IPS DF 6.9 (cell line): ENCODE measurements at regions not wholly inside any gene's neighbourhood (a gene's known extent, or its start where the extent isn't known, plus 50 kb on each side); places are given as distances from the start of the nearest gene placed in this dataset.

Experiments
- DNase-seq: peaks from one replicate; pipeline ENCODE4 v3.0.0-alpha.2; 2013; ENCODE audit warnings: low read depth, low spot score
- H3K27ac ChIP-seq: one replicate; pipeline ENCODE4 v1.5.1; 2013; ENCODE audit warnings: low read length, control low read depth
- H3K27me3 ChIP-seq: 2 replicates; pipeline ENCODE4 v1.6.1; 2013; ENCODE audit warnings: mild to moderate bottlenecking, low read length; ENCODE audit not compliant: control insufficient read depth, insufficient read depth
- H3K36me3 ChIP-seq: 2 replicates; pipeline ENCODE4 v1.6.1; 2013; ENCODE audit warnings: low read length; ENCODE audit not compliant: control insufficient read depth, insufficient read depth
- H3K4me1 ChIP-seq: 2 replicates; pipeline ENCODE4 v1.6.1; 2013; ENCODE audit warnings: low read length; ENCODE audit not compliant: control insufficient read depth, insufficient read depth
- H3K4me3 ChIP-seq: 2 replicates; pipeline ENCODE4 v1.5.1; 2013; ENCODE audit warnings: mild to moderate bottlenecking, low read length
- H3K9me3 ChIP-seq: 2 replicates; pipeline ENCODE4 v1.6.1; 2013; ENCODE audit warnings: low read length, inconsistent platforms; ENCODE audit not compliant: control insufficient read depth, insufficient read depth
- WGBS: extraction: QIAGEN DNeasy Blood & Tissue Kit; methylation state at CpG from one replicate; pipeline ENCODE4 v1.1.7; 2013; ENCODE audit warnings: mixed read lengths, missing lambda C conversion rate; ENCODE audit not compliant: insufficient read length, insufficient coverage; 5-methylcytosine and 5-hydroxymethylcytosine counted together

DNA sequence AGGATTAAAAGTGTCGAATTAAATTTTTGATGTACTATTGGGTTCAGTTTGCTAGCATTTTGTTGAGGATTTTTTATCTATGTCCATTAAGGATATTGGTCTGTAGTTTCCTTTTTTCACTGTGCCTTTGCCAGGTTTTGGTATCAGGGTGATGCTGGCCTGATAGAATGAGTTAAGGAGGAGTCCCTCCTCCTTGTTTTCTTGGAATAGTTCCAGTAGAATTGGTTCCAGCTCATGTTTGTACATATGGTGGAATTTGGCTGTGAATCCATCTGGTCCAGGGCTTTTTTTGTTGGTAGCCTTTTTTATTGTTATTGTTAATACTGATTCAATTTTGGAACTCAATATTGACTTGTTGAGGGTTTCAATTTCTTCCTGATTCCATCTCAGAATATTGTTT lies 141.8 kb downstream of the SIM1 start:
- Histone ChIP-seq H3K4me1 (no peaks in the 10 kb centered on the region), H3K36me3 (no peaks in the 10 kb centered on the region), H3K27me3 (no peaks in the 10 kb centered on the region), H3K27ac (no peak overlapping the region), H3K4me3 (no peak overlapping the region), H3K9me3 (no peaks in the 10 kb centered on the region)
- no peak for DNase-seq
- WGBS, result no CpG with 5 or more reads among the region's 1 CpG

DNA sequence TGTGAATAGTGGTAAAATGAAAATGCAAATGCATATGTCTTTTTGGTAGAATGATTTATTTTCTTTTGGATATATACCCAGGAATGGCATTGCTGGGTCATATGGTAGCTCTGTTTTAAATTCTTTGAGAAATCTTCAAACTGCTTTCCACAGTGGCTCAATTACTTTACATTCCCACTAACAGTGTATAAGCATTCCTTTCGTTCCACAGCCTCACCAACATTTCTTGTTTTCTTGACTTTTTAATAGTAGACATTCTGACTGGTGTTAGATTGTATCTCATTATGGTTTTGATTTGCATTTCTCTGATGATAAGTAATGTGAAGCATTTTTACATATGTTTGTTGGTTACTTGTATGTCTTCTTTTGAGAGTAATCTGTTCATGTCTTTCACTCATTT lies 144.0 kb downstream of the SIM1 start:
- no peak for DNase-seq
- no peaks in the 10 kb centered on the region for H3K4me1 ChIP-seq
- no peaks in the 10 kb centered on the region for H3K9me3 ChIP-seq
- no peak overlapping the region for H3K27ac ChIP-seq
- WGBS, result no CpG with 5 or more reads among the region's 1 CpG
- no peak overlapping the region for H3K4me3 ChIP-seq
- no peaks in the 10 kb centered on the region for H3K27me3 ChIP-seq
- no peaks in the 10 kb centered on the region for H3K36me3 ChIP-seq

DNA sequence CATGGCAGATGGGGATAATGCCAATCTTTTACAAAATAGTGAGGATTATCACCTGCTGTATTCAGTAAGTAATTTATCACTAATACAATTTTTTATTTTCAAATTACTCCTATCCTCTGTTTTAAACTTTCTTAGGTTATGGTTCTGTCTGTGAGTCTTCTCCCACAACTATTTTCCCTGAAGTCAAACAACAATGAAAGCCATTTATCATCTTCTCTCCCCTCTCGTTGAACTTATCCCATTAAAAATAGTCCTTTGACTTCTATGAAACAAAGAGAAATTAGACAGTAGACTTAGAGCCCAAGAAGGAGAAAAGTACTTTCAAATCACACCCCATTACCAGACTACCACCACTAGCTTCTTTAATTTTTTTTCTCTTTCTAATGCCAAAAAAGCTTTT lies 147.7 kb downstream of the SIM1 start:
- no peaks in the 10 kb centered on the region for H3K36me3 ChIP-seq
- no peaks in the 10 kb centered on the region for H3K4me1 ChIP-seq

GRCh38 chr6:100314186-100314585 lies 150.5 kb downstream of the SIM1 start:
- H3K9me3 ChIP-seq, result no peaks in the 10 kb centered on the region
- H3K4me3 ChIP-seq, result no peak overlapping the region
- no peaks in the 10 kb centered on the region for H3K36me3 ChIP-seq
- no peak for DNase-seq
- no peak overlapping the region for H3K27ac ChIP-seq
- H3K27me3 ChIP-seq, result no peaks in the 10 kb centered on the region
- no peaks in the 10 kb centered on the region for H3K4me1 ChIP-seq

More for the DNA sequence above, 147.7 kb downstream of the SIM1 start:
- DNase-seq, result no peak
- no CpG with 5 or more reads among the region's 1 CpG for WGBS
- Histone ChIP-seq H3K27ac (no peak overlapping the region), H3K9me3 (no peaks in the 10 kb centered on the region), H3K27me3 (no peaks in the 10 kb centered on the region), H3K4me3 (no peak overlapping the region)

DNA sequence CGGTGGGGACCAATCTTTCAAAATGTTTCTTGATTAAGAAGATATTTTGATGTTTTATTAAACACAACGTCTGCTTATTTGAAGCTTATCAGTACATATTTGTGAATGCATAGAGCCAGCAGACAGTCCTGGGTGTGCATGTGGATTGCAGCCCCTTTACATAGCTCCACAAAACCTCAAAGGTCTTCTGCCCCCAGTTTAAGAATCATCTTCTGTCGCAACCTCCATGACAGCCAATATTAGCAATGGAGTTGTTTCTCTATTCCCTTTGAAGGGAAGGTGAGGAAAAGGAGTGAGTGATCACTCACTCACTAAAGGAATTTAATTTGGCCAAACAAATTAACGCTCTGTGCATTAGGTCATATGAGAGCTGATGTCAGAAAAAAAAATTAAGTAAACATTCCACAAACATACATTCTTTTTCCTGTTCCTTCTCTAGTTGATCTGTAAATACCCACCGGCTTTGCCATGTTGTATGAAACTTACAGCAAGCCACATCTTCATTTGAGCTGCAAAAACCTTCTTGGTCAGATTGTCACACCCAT lies 152.9 kb downstream of the SIM1 start:
- Histone ChIP-seq H3K36me3 (no peaks in the 10 kb centered on the region), H3K9me3 (no peaks in the 10 kb centered on the region), H3K4me1 (no peaks in the 10 kb centered on the region), H3K4me3 (no peak overlapping the region), H3K27me3 (no peaks in the 10 kb centered on the region), H3K27ac (no peak overlapping the region)
- WGBS, result no CpG with 5 or more reads among the region's 5 CpGs
- DNase-seq, result no peak

GRCh38 chr6:100309174-100309573 lies 155.5 kb downstream of the SIM1 start:
- Histone ChIP-seq H3K4me3 (no peak overlapping the region), H3K9me3 (no peaks in the 10 kb centered on the region), H3K27me3 (no peaks in the 10 kb centered on the region), H3K27ac (no peak overlapping the region), H3K4me1 (peaks cover 3% of the 10 kb centered on the region; the same call in 1 of the 2 replicates), H3K36me3 (no peaks in the 10 kb centered on the region)
- no peak for DNase-seq
- WGBS, result no CpG with 5 or more reads among the region's 3 CpGs

GRCh38 chr6:100307561-100307960 lies 157.2 kb downstream of the SIM1 start:
- no peaks in the 10 kb centered on the region for H3K27me3 ChIP-seq
- DNase-seq, result no peak
- H3K36me3 ChIP-seq, result no peaks in the 10 kb centered on the region
- no CpG with 5 or more reads among the region's 1 CpG for WGBS
- peaks cover 3% of the 10 kb centered on the region; the same call in 1 of the 2 replicates for H3K4me1 ChIP-seq
- no peak overlapping the region for H3K4me3 ChIP-seq
- H3K27ac ChIP-seq, result no peak overlapping the region
- no peaks in the 10 kb centered on the region for H3K9me3 ChIP-seq

DNA sequence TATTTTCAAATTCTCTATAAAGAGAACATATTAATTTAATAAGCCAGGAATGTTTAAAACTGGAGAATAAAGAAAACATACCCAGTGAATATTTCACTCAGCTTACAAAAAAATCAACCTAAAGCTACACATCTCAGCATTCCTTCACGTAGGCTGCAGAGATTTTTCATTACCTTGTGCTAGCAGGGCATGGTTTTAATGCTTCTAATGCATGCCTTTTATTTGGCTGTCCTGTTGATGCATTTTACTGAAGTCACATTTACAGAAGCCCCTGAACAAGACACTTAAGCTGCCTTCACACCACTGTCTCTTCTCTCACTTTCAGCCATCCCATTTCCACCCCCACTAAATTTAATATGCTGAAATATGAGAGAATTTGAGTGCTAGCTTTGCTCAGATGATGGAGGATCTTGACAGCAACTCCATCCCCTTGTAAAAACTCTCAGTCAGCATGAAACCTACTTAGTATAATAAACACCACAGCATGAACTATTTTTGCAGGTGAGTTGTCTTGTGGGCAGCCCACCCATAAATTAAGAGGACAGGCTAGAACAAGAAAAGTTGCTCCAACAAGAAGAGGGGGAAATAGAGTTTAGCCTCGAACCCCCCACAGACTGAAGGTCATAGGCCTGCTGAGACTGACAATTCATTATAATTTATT lies 159.4 kb downstream of the SIM1 start:
- Histone ChIP-seq H3K36me3 (no peaks in the 10 kb centered on the region), H3K4me3 (no peak overlapping the region), H3K27me3 (no peaks in the 10 kb centered on the region), H3K27ac (no peak overlapping the region), H3K9me3 (no peaks in the 10 kb centered on the region), H3K4me1 (peaks cover 3% of the 10 kb centered on the region; the same call in 1 of the 2 replicates)
- no peak for DNase-seq
- WGBS, result no CpG with 5 or more reads among the region's 2 CpGs

DNA sequence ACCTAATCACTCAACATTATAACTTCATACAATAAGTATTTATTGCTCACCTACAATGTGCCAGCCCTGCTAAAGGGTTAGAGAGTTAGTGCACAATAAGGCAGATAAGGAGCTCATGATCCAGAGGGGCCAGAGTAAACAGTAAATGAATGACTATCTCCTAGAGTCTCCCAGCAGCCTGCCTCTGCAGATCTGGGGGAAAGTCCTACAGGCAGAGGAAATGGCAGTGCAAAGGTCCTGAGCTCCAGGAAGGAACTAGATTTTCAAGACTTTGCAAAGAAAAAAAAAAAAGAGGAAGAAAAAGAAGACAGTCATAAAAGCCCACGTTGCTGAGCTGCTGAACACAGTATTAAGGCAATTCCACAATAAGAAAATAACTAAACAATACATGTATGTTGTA lies 160.1 kb downstream of the SIM1 start:
- Histone ChIP-seq H3K4me1 (peaks cover 3% of the 10 kb centered on the region; the same call in 1 of the 2 replicates), H3K9me3 (no peaks in the 10 kb centered on the region), H3K27ac (no peak overlapping the region), H3K27me3 (no peaks in the 10 kb centered on the region), H3K36me3 (no peaks in the 10 kb centered on the region), H3K4me3 (no peak overlapping the region)
- no CpG with 5 or more reads among the region's 1 CpG for WGBS
- no peak for DNase-seq

DNA sequence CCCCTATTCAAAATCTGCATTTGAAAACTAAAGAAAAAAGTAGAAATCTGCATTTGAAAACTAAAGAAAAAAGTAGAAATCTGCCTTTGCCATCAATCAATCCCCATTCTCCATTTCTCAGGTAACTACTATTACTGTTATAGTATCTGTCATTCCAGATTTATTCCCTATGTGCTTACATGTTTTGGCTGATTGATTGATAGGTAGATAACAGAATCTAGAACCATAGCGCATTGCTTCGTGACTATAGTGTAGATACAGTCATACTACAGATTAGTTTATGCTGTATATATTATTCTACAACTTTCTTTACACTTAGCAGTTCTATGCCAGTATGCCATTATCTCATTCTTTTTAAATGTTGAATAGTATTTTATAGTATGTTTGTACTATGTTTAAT lies 163.0 kb downstream of the SIM1 start:
- no peaks in the 10 kb centered on the region for H3K36me3 ChIP-seq
- no peak for DNase-seq
- H3K4me3 ChIP-seq, result no peak overlapping the region
- no peaks in the 10 kb centered on the region for H3K9me3 ChIP-seq
- WGBS, result no CpG with 5 or more reads among the region's 2 CpGs
- no peaks in the 10 kb centered on the region for H3K27me3 ChIP-seq
- H3K4me1 ChIP-seq, result peaks cover 3% of the 10 kb centered on the region; the same call in 1 of the 2 replicates
- no peak overlapping the region for H3K27ac ChIP-seq

DNA sequence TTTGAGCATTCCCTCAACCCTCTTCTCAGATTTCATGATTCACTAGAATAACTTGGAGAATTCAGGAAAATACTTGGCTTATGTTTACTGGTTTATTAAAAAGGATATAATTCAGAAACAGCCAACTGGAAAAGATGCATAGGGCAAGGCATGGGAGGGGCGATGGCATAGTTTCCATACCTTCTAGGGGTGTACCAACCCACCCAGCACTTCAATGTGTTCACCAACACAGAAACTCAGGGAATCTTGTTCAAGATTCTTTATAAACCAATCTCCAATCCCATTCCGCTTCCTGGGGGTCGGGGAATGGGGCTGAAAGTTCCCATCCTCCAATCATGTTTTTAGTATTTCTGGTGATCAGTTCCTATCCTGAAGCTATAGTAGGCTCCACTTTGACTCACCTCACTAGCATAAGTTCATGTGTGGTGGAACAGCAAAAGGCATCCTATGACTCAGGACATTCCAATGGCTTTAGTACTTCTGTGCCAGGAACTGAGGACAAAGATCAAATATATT lies 164.4 kb downstream of the SIM1 start:
- Histone ChIP-seq H3K36me3 (no peaks in the 10 kb centered on the region), H3K27me3 (no peaks in the 10 kb centered on the region), H3K4me1 (no peaks in the 10 kb centered on the region), H3K9me3 (no peaks in the 10 kb centered on the region), H3K4me3 (no peak overlapping the region), H3K27ac (no peak overlapping the region)
- DNase-seq, result no peak
- no CpG with 5 or more reads among the region's 3 CpGs for WGBS
